Stimulated activated CD4-positive, alpha-beta T cell treated with anti-CD3 and anti-CD28 coated beads, Interleukin-1b, Interleukin-23, amount 100 ng/mL, for 1 hour (primary cell): ENCODE measurements at regions not wholly inside any gene's neighbourhood (a gene's known extent, or its start where the extent isn't known, plus 50 kb on each side); places are given as distances from the start of the nearest gene placed in this dataset.

Experiments
- DNase-seq, 2 donors: peaks; one replicate each; pipeline ENCODE4 v3.0.0-alpha.2; 2020; ENCODE audit warnings: low read depth in 2 of 2

GRCh38 chr10:101297901-101298486 is 56.0 kb upstream of the BTRC start:
- peak; percentile 45 to 70 for DNase-seq

DNA sequence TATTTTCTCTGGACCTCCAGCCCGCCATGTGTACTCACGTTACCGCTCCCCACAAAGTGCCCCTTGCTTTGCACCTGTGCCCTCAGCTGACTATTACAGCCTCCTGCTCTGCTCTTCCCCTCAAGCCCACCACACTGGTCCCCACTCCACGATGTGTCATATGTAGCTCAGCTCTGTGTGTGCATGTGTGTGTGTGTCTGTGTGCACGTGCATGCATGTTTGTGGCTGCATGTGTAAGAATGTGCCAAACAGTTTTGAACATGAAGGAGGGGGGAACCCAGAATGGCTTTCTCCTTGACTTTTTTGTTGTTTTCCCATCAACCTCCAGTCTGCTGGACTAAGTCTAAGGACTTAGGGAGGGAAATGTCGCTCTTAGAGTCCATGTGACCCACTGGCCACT is 54.8 kb upstream of the BTRC start:
- DNase-seq: no peak

DNA sequence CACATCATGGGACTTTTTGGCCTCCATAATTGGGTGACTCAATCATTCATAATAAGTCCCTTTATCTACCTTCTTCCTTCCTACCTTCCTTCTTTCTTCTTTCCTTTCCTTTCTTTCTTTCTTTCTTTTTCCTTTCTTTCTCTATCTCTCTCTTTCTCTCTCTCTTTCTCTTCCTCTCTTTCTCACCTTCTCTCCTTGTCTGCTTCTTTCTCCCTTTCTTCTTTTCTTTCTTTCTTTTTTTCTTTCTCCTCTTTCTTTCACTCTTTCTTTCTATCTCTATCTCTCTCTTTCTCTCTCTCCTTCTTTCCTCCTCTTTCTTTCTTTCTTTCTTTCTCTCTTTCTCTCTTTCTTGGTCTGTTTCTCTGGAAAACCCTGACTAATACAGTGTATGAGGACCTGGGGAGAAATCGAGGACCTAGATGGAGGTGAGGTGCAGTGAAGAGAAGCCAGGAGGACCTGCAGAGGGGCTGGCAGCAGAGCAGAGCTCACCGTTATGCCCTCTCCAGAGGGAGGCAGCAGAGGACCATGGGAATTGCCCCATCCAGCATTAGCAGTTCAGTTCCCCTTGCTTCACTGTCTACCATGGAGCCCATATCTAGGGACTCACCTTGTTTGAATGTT is 52.7 kb upstream of the BTRC start:
- no peak for DNase-seq

DNA sequence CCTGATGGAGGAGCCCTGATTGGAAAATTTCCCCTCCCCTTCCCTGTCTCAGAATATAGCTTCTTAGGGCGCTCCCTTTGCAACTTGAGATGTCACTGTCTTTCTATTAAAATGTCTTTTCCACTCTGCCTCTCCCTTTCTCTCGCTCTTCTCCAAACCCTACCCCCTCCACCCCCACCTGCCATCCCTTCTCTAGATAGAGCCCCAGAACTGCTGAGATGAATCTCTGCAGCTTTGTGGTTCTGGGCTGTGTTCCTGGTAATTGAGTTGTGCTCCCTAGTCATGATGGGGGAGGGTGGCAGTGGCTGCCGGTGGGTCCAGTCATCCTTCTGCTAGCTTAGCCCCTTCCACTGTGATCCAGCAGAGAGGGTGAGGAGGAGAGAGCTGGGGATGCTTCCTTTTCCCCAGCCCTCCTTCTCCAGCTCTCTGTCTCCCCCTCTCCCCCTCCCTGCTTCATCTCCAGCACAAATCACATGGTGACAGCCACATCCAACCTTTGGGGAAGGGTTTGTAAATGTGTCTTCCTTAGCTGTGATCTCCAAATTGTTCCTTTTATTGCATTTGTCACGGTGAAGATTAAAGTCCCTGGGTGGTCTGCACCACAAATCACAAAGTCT is 50.8 kb upstream of the BTRC start:
- DNase-seq: no peak
